HG03442 (cell line): ENCODE measurements at regions not wholly inside any gene's neighbourhood (a gene's known extent, or its start where the extent isn't known, plus 50 kb on each side); places are given as distances from the start of the nearest gene placed in this dataset.
"Not testable (repeated sequence)": the region's sequence is repeated elsewhere in the genome, so short reads cannot be mapped to it uniquely, and the experiment has no call there.

Experiments used
- ATAC-seq: cut with Tn5 transposase; IDR thresholded peaks from one replicate; pipeline ENCODE4 v1.9.1; 2021; ENCODE audit warnings: mild to moderate bottlenecking, moderate library complexity; ENCODE audit not compliant: unreplicated experiment

DNA sequence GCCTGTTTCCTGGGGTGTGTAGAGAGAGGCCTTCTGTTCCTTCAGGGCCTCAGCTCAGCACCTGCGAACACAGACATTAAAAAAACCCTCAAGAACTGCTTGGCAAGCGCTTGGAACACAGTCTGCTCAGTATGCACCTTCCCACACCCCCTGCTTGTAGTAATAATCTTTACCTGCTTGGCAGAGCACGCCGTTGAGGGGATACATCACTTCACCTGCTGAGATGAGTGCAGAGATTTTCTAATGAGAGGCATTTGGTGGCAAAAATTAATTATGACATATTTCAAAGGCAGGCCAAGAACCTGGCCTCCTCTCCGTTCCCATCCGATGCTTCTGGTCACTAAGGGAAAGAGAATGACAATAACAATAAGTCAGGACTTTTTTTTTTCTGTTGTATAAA, 93.4 kb upstream of the DPP6 start:
- ATAC-seq, result not testable (repeated sequence)

DNA sequence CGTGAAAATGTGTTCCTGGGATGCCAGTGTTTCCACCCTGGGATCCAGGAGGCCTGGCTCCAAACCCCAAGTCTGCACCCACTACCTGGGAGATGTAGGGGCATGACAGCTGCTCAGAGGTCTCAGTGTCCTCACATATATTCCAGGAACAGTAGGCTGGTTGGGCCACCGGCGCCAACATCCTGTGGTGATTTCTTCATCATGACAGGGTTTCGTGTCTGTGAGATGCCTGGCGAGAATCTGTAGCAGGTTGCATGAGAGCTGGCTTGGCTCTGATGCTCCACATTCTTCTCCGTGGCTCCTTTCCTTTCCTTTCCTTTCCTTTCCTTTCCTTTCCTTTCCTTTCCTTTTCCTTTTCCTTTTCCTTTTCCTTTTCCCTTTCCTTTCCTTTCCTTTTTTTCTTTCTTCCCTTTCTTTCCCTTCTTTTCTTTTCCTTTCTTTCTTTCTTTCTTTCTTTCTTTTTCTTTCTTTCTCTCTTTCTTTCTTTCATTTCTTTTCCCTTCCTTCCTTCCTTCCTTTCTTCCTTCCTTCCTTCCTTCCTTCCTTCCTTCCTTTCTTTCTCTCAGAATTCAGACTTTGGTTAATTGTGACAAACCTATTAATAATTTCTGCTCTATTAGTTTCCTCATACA, 87.6 kb upstream of the DPP6 start:
- ATAC-seq, result not testable (repeated sequence)

DNA sequence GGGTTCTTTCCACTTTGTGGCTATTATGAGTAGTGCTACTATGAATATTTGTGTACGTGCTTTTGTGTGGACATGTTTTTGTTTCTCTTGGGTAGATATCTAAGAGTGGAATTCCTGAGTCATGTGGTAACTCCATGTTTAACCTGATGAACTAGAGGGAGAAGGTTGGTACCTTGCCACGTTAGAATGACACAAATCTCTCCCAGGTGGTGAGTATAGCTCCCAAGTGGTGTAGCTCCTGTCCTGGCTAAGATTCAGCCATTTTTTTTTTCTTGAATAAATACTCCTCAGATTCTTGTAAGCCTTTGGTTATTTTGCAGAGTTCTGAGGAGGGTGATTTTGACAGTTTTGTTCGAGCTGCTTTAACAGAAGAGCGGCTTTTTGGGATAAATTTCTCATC, 83.2 kb upstream of the DPP6 start:
- not testable (repeated sequence) for ATAC-seq

DNA sequence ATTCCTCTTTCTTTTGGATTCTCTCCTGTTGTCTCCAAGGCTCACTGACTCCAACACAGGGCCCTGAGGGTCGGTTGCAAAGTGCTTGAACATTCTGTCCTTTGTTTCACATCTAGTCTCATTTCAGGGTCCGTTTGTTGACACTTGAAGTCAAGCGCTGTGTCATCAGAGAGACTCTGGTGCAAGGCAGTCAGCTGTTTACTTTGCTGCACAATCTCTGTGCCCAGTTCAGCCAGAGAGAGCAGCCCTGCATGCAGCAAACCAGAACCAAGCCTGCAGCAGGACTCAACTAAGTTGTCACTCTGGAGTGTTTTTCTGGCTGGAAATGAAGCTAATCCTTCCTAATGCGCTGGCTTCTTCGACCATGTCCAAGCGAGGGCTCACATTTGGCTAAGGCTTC, 77.6 kb upstream of the DPP6 start:
- not testable (repeated sequence) for ATAC-seq

DNA sequence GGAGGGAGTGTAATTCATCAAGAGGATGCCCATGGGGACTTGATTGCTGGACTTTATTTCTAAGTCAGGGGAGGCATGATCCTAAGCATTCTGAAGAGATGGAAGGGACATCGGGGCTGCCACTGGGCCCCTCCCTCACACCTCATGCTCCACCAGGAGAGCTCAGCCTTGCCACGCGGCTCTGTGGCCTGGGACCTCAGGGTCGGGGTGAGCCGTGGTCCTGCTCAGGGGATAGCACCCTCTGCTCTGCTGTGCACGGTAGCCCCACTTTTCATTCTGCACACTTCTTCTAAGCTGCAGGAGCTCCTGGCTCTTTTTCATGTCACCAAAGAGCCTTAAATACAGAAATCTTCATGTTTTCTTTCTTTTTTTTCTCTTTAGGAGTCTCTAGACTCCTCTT, 75.5 kb upstream of the DPP6 start:
- ATAC-seq, result not testable (repeated sequence)

DNA sequence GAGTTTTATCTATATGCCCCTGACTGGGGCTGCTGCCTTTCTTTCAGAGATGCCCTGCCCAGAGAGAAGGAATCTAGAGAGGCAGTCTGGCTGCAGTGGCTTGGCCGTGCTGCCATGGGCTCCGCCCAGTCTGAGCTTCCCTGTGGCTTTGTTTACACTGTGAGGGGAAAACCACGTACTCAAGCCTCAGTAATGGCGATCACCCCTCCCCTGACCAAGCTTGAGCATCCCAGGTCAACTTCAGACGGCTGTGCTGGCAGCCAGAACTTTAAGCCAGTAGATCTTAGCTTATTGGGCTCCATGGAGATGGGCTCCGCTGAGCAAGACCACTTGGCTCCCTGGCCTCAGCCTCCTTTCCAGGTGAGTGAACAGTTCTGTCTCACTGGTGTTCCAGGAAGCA, 69.0 kb upstream of the DPP6 start:
- ATAC-seq, result not testable (repeated sequence)

DNA sequence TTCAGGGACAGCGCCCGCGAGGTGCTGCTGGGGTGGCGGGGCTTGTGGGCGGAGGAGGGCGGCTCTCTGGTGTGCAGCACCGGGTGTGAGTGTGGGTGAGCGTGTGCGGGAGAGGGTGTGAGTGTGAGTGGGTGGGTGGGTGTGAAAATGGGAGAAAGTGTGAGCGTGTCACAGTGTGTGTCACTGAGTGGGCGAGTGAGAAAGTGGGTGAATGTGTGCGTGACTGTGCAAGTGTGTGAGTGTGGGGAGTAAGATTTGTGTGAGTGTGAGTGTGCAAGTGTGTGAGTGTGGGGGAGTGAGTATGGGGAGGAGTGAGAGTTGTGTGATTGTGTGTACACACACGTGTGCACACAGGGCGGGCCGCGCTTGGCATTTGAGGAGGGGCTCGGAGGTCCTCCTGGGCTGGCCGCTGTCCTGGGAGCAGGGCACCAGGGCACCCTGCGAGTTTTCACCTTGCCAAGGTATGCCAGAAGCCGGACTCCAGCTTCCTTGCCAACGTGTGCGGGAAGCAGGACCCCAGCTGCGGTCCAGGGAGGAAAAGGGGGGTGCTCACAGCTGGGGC, 63.1 kb upstream of the DPP6 start:
- ATAC-seq, result not testable (repeated sequence)

DNA sequence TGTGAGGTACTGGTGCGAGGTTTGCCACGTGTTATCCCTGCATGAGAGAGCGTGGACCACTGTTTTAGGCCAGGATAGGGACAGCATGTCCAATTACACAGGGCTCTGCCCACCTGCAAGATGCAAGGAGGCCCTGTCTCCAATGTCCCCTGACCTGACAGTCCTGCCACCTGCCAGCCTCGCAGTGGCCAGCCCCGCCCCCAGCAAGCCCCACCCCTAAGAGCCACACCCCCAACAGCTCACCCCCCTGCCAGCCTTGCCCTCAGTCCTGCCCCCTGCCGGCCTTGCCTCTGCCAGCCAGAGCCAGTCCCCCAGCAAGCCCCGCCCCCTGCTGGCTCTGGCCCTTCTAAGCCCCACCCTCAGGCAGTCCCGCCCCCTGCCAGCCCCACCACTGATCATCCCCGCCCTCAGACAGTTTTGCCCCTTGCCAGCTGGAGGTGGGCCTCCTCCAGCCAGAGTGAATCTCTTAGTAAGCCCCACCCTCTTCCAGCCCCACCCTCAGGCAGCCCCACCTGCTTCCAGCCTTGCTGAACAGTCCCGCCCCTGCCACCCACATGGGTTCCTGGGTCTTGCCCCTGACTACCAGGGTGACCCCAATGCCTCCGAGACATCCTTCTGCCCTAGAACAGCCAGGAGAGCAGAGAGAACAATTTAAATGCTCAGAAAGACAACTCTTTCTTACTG, 62.3 kb upstream of the DPP6 start:
- not testable (repeated sequence) for ATAC-seq

DNA sequence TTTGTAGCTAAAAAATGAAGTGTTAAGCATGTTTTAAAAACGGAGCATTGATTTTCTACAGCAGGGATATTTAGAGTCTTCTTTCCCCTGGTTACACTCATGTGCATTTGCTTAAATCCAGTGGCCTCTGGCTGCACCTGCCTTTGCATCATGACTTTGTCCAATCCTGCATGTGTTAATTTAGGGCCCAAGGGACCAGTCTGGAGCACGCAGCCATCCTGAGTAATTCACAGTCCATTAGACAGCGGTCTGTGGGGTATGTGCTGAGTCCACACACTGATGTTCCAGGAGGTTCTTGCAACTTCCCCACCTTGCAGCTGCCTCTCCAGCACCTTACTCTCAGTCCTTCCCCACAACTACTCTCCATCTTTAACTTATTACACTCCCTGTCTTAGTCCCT, 60.7 kb upstream of the DPP6 start:
- not testable (repeated sequence) for ATAC-seq

DNA sequence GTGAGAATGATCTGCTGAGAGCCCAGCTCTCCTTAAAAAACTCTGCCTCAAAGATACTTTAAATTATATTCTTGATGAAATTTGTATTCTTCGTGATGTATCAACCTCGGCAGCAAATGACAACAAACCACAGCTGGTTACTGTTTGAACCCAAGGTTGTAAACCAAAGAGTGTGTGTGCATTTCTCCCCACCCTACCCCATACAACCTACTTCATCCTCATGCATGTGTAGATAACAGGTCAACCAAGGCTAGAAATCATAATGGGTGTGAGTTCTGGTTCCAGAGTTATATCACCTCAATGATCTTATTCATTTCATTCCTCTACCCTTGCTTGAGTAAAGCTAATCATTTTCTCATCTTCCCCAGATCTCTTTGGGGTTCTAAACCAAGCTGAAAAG, 58.8 kb upstream of the DPP6 start:
- ATAC-seq, result not testable (repeated sequence)

DNA sequence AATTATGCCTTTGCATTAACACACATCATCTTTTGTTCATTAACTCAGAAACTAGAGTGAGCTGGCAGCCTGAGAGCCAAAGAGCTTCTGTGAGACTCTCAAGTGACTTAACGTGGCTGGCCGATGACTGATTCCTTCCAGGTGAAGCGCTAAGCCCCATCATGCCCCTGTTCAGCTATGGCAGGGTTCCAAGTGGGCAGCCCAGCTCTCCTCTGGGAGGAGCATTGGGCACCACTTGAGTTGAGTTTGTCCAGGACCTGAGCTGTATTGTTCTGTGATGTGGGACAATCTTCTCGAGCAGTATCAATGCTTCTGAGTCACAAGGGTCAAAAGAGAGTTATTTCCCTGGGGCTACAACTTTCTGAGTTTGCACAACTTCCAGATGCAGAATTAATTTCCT, 53.3 kb upstream of the DPP6 start:
- ATAC-seq, result not testable (repeated sequence)
